Panc1 (cell line): ENCODE measurements at regions not wholly inside any gene's neighbourhood (a gene's known extent, or its start where the extent isn't known, plus 50 kb on each side); places are given as distances from the start of the nearest gene placed in this dataset.

Source experiments
- ATAC-seq: fragments of 200-7000 bp; cut with Tn5 transposase; 2 replicates; pipeline ENCODE4 v1.9.1; 2020; ENCODE audit warnings: mild to moderate bottlenecking, moderate library complexity
- BruUV-seq: library from RNA; stranded (reverse); fragments of 400-500 nt; replicated peaks from 2 replicates; lab custom pipeline; 2021; lab: Mats Ljungman, UMichigan
- CTCF ChIA-PET: fragments of 300-600 bp; sonication (Branson Sonifier 250); formaldehyde crosslinking; loops from one replicate; lab custom pipeline; 2022; ENCODE audit warnings: antibody characterized with exemption; lab: Charles Lee
- POLR2A ChIA-PET: fragments of 300-600 bp; sonication (Branson Sonifier 250); formaldehyde crosslinking; loops from one replicate; lab custom pipeline; 2022; ENCODE audit warnings: antibody characterized with exemption; lab: Charles Lee
- DNase-seq: peaks from one replicate; pipeline ENCODE4 v3.0.0-alpha.2; 2010; ENCODE audit warnings: low read depth, low spot score
- H3K27ac ChIP-seq: 2 replicates; pipeline ENCODE4 v1.5.1; 2011; ENCODE audit warnings: mild to moderate bottlenecking, low read length, inconsistent platforms
- H3K27me3 ChIP-seq: fragments of 200-500 bp; sonication (Bioruptor generic); 2 replicates; pipeline ENCODE4 v1.6.0; 2014; ENCODE audit warnings: low read length, inconsistent platforms; ENCODE audit not compliant: control insufficient read depth, insufficient read depth
- H3K36me3 ChIP-seq: fragments of 200-500 bp; sonication (Bioruptor generic); 2 replicates; pipeline ENCODE4 v1.5.1; 2014; ENCODE audit warnings: inconsistent platforms, mild to moderate bottlenecking, low read length, moderate library complexity; ENCODE audit not compliant: control insufficient read depth, insufficient read depth
- H3K4me1 ChIP-seq: 2 replicates; pipeline ENCODE4 v1.5.1; 2011; ENCODE audit warnings: inconsistent platforms, mild to moderate bottlenecking, low read length, moderate library complexity; ENCODE audit not compliant: control insufficient read depth, insufficient read depth
- H3K4me3 ChIP-seq, 2 experiments: 2 replicates each; pipeline ENCODE4 v1.5.1; 2011 to 2012; ENCODE audit warnings: low read depth in 2 of 2, low read length in 2 of 2, mild to moderate bottlenecking in 2 of 2, inconsistent platforms in 1 of 2, moderate library complexity in 1 of 2
- H3K9me3 ChIP-seq: fragments of 200-500 bp; sonication (Bioruptor generic); 2 replicates; pipeline ENCODE4 v1.5.1; 2014; ENCODE audit warnings: low read depth, mild to moderate bottlenecking, inconsistent platforms, low read length, moderate library complexity; ENCODE audit not compliant: control insufficient read depth, insufficient read depth
- POLR2AphosphoS5 ChIP-seq: IDR thresholded peaks from 2 replicates; pipeline ENCODE4 v1.6.1; 2012; ENCODE audit warnings: mild to moderate bottlenecking, low read depth, low read length, moderate library complexity
- REST ChIP-seq, 2 experiments: IDR thresholded peaks; 2 replicates each; pipeline ENCODE4 v1.6.1; 2011 to 2012; ENCODE audit warnings: low read depth in 2 of 2, control low read depth in 1 of 2, low read length in 1 of 2, mild to moderate bottlenecking in 1 of 2, moderate library complexity in 1 of 2; ENCODE audit not compliant: insufficient read depth in 1 of 2
- SIN3A ChIP-seq: IDR thresholded peaks from 2 replicates; pipeline ENCODE4 v1.6.1; 2012; ENCODE audit warnings: low read depth, mild to moderate bottlenecking, low read length, moderate library complexity, borderline replicate concordance; ENCODE audit not compliant: insufficient read depth
- TCF7L2 ChIP-seq: IDR thresholded peaks from 2 replicates; pipeline ENCODE4 v1.6.1; 2011; ENCODE audit warnings: mild to moderate bottlenecking, low read depth, low read length, inconsistent platforms
- in situ Hi-C: cut with HindIII; loops from 2 replicates; pipeline ENCODE4 v1.10.0; 2016; ENCODE audit warnings: low sequenced_read_pairs, low pct_unique_long_range_greater_than_20kb
- intact Hi-C: fragments of 100-400 bp; cut with micrococcal nuclease; formaldehyde crosslinking; loops from one replicate; pipeline ENCODE4 v1.10.0; 2022; ENCODE audit not compliant: unreplicated experiment
- TF ChIP-seq, protein P1 (sequence below): fragments of 450-650 bp; IDR thresholded peaks from 2 replicates; pipeline ENCODE4 v1.5.1; 2017; ENCODE audit warnings: mild to moderate bottlenecking

DNA sequence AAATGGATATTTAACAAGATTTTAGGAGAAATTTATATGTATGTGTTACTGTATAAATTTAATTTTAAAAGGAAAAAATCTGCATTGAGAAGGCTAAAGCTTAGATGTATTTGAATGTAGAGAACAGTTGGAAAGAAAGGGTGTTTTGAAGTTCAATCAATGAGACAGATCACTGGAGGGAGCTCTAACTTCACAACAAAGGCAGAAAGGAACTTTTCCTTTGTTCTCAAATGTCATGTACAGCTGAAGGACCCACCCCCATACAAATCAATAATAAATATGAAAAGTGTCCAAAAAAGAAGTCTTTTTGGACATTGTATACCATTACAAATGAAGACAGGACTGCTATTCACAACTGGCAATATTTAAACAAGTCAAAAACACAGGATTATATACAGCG is 403.4 kb downstream of the DNAJB9 start:
- ChIA-PET POLR2A (no interaction called here), CTCF (no interaction called here)
- no peaks in the 10 kb centered on the region for H3K27me3 ChIP-seq
- H3K4me3 ChIP-seq, result no peak overlapping the region
- no peaks in the 10 kb centered on the region for H3K9me3 ChIP-seq
- in situ Hi-C loops (no loop called here), intact Hi-C loops (no loop called here)
- no TSS peak for BruUV-seq
- no peak for DNase-seq
- TF ChIP-seq TCF7L2 (no peak), SIN3A (no peak), REST (IDR thresholded peaks at IDR 0.05; ENCODE audit: insufficient read depth in 1 of 2, low read depth in 2 of 2, low read length in 1 of 2) (no peak), POLR2AphosphoS5 (no peak)
- TF ChIP-seq, protein P1, sequence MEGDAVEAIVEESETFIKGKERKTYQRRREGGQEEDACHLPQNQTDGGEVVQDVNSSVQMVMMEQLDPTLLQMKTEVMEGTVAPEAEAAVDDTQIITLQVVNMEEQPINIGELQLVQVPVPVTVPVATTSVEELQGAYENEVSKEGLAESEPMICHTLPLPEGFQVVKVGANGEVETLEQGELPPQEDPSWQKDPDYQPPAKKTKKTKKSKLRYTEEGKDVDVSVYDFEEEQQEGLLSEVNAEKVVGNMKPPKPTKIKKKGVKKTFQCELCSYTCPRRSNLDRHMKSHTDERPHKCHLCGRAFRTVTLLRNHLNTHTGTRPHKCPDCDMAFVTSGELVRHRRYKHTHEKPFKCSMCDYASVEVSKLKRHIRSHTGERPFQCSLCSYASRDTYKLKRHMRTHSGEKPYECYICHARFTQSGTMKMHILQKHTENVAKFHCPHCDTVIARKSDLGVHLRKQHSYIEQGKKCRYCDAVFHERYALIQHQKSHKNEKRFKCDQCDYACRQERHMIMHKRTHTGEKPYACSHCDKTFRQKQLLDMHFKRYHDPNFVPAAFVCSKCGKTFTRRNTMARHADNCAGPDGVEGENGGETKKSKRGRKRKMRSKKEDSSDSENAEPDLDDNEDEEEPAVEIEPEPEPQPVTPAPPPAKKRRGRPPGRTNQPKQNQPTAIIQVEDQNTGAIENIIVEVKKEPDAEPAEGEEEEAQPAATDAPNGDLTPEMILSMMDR, result no peak; the same call in 1 of the 2 replicates
- H3K4me1 ChIP-seq, result no peaks in the 10 kb centered on the region
- no peak for ATAC-seq
- no peaks in the 10 kb centered on the region for H3K36me3 ChIP-seq
- no peak overlapping the region for H3K27ac ChIP-seq

DNA sequence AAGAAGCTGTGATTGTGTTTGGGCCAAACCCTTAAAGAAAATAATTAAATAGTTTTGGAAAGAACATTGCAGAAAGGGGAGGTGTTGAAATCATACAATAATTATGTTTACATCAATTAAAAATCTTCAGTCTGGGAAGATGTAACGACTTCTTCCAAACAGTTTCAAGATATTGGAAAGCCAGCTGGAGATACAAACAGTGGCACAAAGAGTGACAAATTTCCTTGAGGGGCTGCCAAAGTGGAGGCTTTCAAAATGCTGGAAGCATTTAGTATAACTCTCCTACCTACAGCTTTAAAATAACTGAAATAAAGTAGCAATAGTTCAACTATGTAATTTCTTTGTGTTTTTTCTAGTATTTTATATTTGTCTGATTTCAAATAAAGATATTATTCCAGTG is 405.0 kb downstream of the DNAJB9 start:
- DNase-seq (no peak), ATAC-seq (no peak)
- in situ Hi-C loops (no loop called here), intact Hi-C loops (no loop called here)
- BruUV-seq, result no TSS peak
- H3K27ac ChIP-seq, result no peak overlapping the region
- H3K4me1 ChIP-seq, result no peaks in the 10 kb centered on the region
- H3K27me3 ChIP-seq, result no peaks in the 10 kb centered on the region
- ChIA-PET CTCF (no interaction called here), POLR2A (no interaction called here)
- no peaks in the 10 kb centered on the region for H3K9me3 ChIP-seq
- TF ChIP-seq REST (IDR thresholded peaks at IDR 0.05; ENCODE audit: insufficient read depth in 1 of 2, low read depth in 2 of 2, low read length in 1 of 2) (no peak), SIN3A (no peak)
- H3K36me3 ChIP-seq, result no peaks in the 10 kb centered on the region
- no peak overlapping the region for H3K4me3 ChIP-seq
